Fibroblast of skin of back (primary cell): ENCODE measurements at regions not wholly inside any gene's neighbourhood (a gene's known extent, or its start where the extent isn't known, plus 50 kb on each side); places are given as distances from the start of the nearest gene placed in this dataset.
"Not testable (repeated sequence)": the region's sequence is repeated elsewhere in the genome, so short reads cannot be mapped to it uniquely, and the experiment has no call there.

ENCODE experiments used
- DNase-seq: peaks from one replicate; pipeline ENCODE4 v3.0.0-alpha.2; 2013

GRCh38 chr2:228956701-228957474, 314.2 kb downstream of the PID1 start:
- DNase-seq, result no peak

- DNase-seq, result no peak
These were observed 321.3 kb downstream of the PID1 start for GRCh38 chr2:228949831-228950230.

GRCh38 chr2:228945710-228946109, 325.4 kb downstream of the PID1 start:
- DNase-seq, result no peak

GRCh38 chr2:228942856-228943255, 328.2 kb downstream of the PID1 start:
- no peak for DNase-seq

GRCh38 chr2:228938629-228939028, 332.5 kb downstream of the PID1 start:
- no peak for DNase-seq

GRCh38 chr2:228927028-228928010, 343.8 kb downstream of the PID1 start:
- peak; percentile 7 for DNase-seq

GRCh38 chr2:228919808-228920207, 351.3 kb downstream of the PID1 start:
- no peak for DNase-seq

GRCh38 chr2:228917220-228917619, 353.9 kb downstream of the PID1 start:
- DNase-seq, result peak; percentile 71

GRCh38 chr2:228916416-228917090, 354.5 kb downstream of the PID1 start:
- no peak for DNase-seq

- no peak for DNase-seq
These were observed 357.9 kb downstream of the PID1 start for GRCh38 chr2:228913176-228913575.

GRCh38 chr2:228910872-228911271, 360.2 kb downstream of the PID1 start:
- not testable (repeated sequence) for DNase-seq

GRCh38 chr2:228902176-228902575, 368.9 kb downstream of the PID1 start:
- DNase-seq, result no peak

GRCh38 chr2:228901531-228901930, 369.6 kb downstream of the PID1 start:
- no peak for DNase-seq

- DNase-seq, result no peak
These were observed 392.9 kb downstream of the PID1 start for GRCh38 chr2:228878138-228878537.

GRCh38 chr2:228876276-228876675, 394.8 kb downstream of the PID1 start:
- DNase-seq, result no peak

- DNase-seq, result peak; percentile 62
These were observed 395.8 kb downstream of the PID1 start for GRCh38 chr2:228875152-228875900.

- DNase-seq, result no peak
These were observed 400.1 kb downstream of the PID1 start for GRCh38 chr2:228871012-228871411.

- DNase-seq, result no peak
These were observed 401.3 kb downstream of the PID1 start for GRCh38 chr2:228869636-228870264.

- DNase-seq, result no peak
These were observed 403.7 kb downstream of the PID1 start for GRCh38 chr2:228867406-228867805.

- no peak for DNase-seq
These were observed 404.3 kb downstream of the PID1 start for GRCh38 chr2:228866781-228867180.

GRCh38 chr2:228866044-228866443, 405.0 kb downstream of the PID1 start:
- no peak for DNase-seq

- DNase-seq, result no peak
These were observed 407.0 kb downstream of the PID1 start for GRCh38 chr2:228864131-228864530.
